ENCODE measurements at regions not wholly inside any gene's neighbourhood (a gene's known extent, or its start where the extent isn't known, plus 50 kb on each side); places are given as distances from the start of the nearest gene placed in this dataset.

GRCh38 chr9:79007701-79008483, 563.9 kb upstream of the TLE4 start:
- no peak overlapping the region for H3K4me3 ChIP-seq
- no peaks in the 10 kb centered on the region for H3K9me3 ChIP-seq (ENCODE audit: low read depth)
- no peaks in the 10 kb centered on the region for H4K20me1 ChIP-seq (ENCODE audit: low read depth)
- H3K9ac ChIP-seq: no peak overlapping the region
- no peak for TF ChIP-seq EZH2phosphoT487 (IDR thresholded peaks at IDR 0.05)
- TF ChIP-seq, protein P1, sequence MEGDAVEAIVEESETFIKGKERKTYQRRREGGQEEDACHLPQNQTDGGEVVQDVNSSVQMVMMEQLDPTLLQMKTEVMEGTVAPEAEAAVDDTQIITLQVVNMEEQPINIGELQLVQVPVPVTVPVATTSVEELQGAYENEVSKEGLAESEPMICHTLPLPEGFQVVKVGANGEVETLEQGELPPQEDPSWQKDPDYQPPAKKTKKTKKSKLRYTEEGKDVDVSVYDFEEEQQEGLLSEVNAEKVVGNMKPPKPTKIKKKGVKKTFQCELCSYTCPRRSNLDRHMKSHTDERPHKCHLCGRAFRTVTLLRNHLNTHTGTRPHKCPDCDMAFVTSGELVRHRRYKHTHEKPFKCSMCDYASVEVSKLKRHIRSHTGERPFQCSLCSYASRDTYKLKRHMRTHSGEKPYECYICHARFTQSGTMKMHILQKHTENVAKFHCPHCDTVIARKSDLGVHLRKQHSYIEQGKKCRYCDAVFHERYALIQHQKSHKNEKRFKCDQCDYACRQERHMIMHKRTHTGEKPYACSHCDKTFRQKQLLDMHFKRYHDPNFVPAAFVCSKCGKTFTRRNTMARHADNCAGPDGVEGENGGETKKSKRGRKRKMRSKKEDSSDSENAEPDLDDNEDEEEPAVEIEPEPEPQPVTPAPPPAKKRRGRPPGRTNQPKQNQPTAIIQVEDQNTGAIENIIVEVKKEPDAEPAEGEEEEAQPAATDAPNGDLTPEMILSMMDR (IDR thresholded peaks at IDR 0.05): no peak
- no peaks in the 10 kb centered on the region for H3K36me3 ChIP-seq
- no peaks in the 10 kb centered on the region for H3K27me3 ChIP-seq
- H3K79me2 ChIP-seq (ENCODE audit: low read depth): no peaks in the 10 kb centered on the region
- Mint-ChIP-seq H3K4me3 (no peak overlapping the region), H3K27me3 (ENCODE audit: insufficient read depth, low read depth) (peaks cover 4% of the 10 kb centered on the region), H3K9me3 (peaks cover 3% of the 10 kb centered on the region), H3K36me3 (no peaks in the 10 kb centered on the region), H3K4me1 (peaks cover 5% of the 10 kb centered on the region), H3K27ac (no peak overlapping the region)
- DNase-seq (ENCODE audit: low spot score): no peak
- no peak overlapping the region for H2AFZ ChIP-seq (replicated peaks)
- H3K27ac ChIP-seq: no peak overlapping the region
- H3K4me1 ChIP-seq: no peaks in the 10 kb centered on the region
- H3K4me2 ChIP-seq: no peak overlapping the region
- no peaks in the 10 kb centered on the region for H3F3A ChIP-seq (ENCODE audit: low read depth)

- Histone ChIP-seq H3K27ac (no peak overlapping the region), H3K27me3 (no peaks in the 10 kb centered on the region), H3K79me2 (ENCODE audit: low read depth) (no peaks in the 10 kb centered on the region), H3K36me3 (no peaks in the 10 kb centered on the region), H3K9me3 (ENCODE audit: low read depth) (no peaks in the 10 kb centered on the region), H2AFZ (replicated peaks) (no peak overlapping the region), H3K4me1 (no peaks in the 10 kb centered on the region), H3K9ac (no peak overlapping the region), H3K4me2 (no peak overlapping the region), H3F3A (ENCODE audit: low read depth) (no peaks in the 10 kb centered on the region), H3K4me3 (no peak overlapping the region), H4K20me1 (ENCODE audit: low read depth) (no peaks in the 10 kb centered on the region)
- no peaks in the 10 kb centered on the region for H3K36me3 Mint-ChIP-seq
- no peak overlapping the region for H3K27ac Mint-ChIP-seq
- H3K27me3 Mint-ChIP-seq (ENCODE audit: insufficient read depth, low read depth): peaks cover 4% of the 10 kb centered on the region
- peaks cover 5% of the 10 kb centered on the region for H3K4me1 Mint-ChIP-seq
- no peak overlapping the region for H3K4me3 Mint-ChIP-seq
- DNase-seq (ENCODE audit: low spot score): no peak
- peaks cover 3% of the 10 kb centered on the region for H3K9me3 Mint-ChIP-seq
- no peak for TF ChIP-seq EZH2 (IDR thresholded peaks at IDR 0.05)
- TF ChIP-seq EZH2phosphoT487 (IDR thresholded peaks at IDR 0.05): no peak
- TF ChIP-seq, protein P1 (IDR thresholded peaks at IDR 0.05): no peak
Observed at GRCh38 chr9:79008916-79009315, 562.8 kb upstream of the TLE4 start.

GRCh38 chr9:79011461-79011860, 560.3 kb upstream of the TLE4 start:
- no peak overlapping the region for H3K9ac ChIP-seq
- Mint-ChIP-seq H3K27ac (no peak overlapping the region), H3K4me1 (peaks cover 16% of the 10 kb centered on the region), H3K9me3 (peaks cover 3% of the 10 kb centered on the region), H3K27me3 (ENCODE audit: insufficient read depth, low read depth) (peaks cover 3% of the 10 kb centered on the region), H3K4me3 (no peak overlapping the region), H3K36me3 (no peaks in the 10 kb centered on the region)
- H3K36me3 ChIP-seq: no peaks in the 10 kb centered on the region
- no peaks in the 10 kb centered on the region for H4K20me1 ChIP-seq (ENCODE audit: low read depth)
- no peak overlapping the region for H3K4me2 ChIP-seq
- H3K4me1 ChIP-seq: peaks cover 5% of the 10 kb centered on the region
- no peak for TF ChIP-seq EZH2phosphoT487 (IDR thresholded peaks at IDR 0.05)
- TF ChIP-seq EZH2 (IDR thresholded peaks at IDR 0.05): no peak
- TF ChIP-seq, protein P1 (IDR thresholded peaks at IDR 0.05): no peak
- H3K4me3 ChIP-seq: no peak overlapping the region
- no peak overlapping the region for H3K27ac ChIP-seq
- H3K9me3 ChIP-seq (ENCODE audit: low read depth): no peaks in the 10 kb centered on the region
- no peak overlapping the region for H2AFZ ChIP-seq (replicated peaks)
- no peak for DNase-seq (ENCODE audit: low spot score)
- no peaks in the 10 kb centered on the region for H3K79me2 ChIP-seq (ENCODE audit: low read depth)
- H3K27me3 ChIP-seq: no peaks in the 10 kb centered on the region
- no peaks in the 10 kb centered on the region for H3F3A ChIP-seq (ENCODE audit: low read depth)
